Fibroblast of upper back skin (primary cell): ENCODE measurements at regions not wholly inside any gene's neighbourhood (a gene's known extent, or its start where the extent isn't known, plus 50 kb on each side); places are given as distances from the start of the nearest gene placed in this dataset.
"Not testable (repeated sequence)": the region's sequence is repeated elsewhere in the genome, so short reads cannot be mapped to it uniquely, and the experiment has no call there.

Source experiments
- DNase-seq: peaks from one replicate; pipeline ENCODE4 v3.0.0-alpha.2; 2013

- DNase-seq = no peak
These were observed 150.5 kb upstream of the LPP start for GRCh38 chr3:188003188-188004171.

DNA sequence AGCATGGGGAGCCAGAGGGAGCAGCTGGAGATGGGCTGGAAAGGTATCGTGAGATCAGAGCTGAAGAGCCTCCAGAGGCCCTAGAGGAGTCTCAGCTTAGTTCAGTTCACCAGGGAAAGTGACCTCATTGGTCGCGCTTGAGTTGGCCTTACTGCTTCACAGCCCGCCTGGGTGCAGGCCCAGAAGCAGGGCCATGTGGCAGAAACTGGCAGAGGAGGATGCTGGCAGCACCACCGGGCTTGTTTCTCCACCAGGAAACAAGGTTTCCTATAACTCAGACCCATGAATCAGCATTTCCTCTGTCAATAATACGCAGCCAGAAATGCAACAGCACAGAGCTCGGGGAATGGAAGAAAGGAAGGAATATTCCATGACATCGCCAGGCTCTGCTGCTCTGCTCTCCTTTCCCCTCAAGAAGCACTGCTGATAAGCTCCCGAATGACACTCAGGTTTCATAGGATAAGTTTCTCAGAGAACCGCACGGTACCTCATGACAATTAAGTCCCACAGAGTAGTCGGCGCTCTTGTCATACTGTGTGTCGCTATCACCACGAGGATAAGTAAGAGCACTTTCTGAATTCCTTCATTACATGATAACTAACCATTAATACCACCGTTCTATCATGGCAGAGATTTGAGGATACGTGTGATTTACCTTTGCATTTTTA is 147.1 kb upstream of the LPP start:
- DNase-seq = no peak

DNA sequence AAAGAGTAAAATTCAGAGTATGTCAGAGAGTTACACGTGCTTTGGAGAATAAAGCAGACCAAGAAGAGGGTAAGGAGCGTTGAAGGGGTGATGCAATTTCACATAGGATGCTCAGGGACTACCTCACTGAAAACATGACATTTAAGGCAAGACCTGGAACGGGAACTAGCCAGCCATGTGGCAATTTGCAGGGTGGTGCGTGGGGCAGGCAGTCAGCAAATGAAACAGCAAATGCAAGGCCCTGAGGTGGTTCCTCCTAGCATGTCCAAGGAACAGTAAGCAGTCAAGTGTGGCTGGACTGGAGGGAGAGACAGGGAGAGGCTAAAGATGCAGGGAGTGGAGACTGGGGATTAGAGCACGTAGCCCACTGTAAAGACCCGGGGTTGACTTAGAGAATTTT is 146.1 kb upstream of the LPP start:
- DNase-seq = no peak

GRCh38 chr3:188008582-188009213 is 145.3 kb upstream of the LPP start:
- no peak for DNase-seq

- no peak for DNase-seq
These were observed 143.5 kb upstream of the LPP start for GRCh38 chr3:188010478-188010877.

DNA sequence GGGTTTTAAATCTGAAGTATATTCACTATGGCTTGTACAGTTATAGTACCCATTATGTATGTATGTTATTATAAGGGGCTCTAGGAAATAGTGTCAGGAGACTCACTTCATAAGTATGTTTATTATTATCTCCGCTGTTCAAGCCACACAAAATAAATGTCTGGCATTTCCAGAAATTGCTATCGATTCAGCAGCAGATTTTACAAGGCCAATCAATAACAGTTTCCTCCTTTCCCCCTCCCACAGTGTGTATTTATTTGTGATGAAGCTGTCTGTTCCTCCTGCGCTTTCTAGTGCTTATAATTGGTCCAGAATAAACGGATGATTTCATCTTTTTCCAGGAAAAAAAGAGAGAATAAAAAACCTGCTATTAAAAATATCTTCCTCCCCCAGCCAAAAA is 134.2 kb upstream of the LPP start:
- DNase-seq = no peak

DNA sequence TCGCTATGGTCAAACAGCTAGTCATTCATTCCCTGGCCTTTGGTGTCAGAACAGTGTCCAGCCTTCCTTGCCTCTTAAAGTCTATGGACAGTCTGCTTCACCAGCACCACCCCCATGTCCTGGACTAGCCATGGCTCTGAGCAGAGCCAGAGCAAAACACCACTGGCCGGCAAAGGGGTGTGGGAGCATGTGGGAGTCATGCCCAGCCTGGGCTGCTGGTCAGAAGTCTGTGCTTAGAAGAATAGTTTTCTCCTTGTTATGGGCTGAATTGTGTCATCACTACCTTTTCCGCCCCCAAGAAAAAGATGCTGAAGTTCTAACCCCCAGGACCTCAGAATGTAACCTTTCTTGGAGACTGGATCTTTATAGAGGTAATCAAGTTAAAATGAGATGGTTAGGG is 132.9 kb upstream of the LPP start:
- DNase-seq = no peak

DNA sequence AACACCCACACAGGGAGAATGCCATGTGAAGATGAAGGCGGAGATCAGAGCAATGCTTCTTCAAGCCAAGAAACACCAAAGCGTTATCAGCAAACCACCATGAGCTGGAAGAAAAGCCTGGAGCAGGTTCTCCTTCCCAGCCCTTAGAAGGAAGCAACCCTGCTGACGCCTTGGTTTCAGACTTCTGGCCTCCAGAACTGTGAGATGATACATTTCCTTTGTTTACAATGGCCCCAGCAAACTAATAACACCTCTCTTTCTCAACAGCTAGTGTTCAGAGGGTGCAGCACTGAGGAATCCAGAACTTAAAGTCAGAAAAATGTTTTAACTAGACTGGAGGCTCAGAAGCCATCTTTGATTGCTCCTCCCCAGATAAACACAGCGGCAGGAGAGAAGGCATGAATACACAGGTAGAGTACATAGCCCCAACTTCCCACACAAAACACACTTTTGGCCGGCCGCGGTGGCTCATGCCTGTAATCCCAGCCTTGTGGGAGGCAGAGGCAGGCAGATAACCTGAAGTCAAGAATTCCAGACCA is 132.4 kb upstream of the LPP start:
- DNase-seq = no peak

- DNase-seq = not testable (repeated sequence)
These were observed 131.1 kb upstream of the LPP start for GRCh38 chr3:188022902-188023301.

DNA sequence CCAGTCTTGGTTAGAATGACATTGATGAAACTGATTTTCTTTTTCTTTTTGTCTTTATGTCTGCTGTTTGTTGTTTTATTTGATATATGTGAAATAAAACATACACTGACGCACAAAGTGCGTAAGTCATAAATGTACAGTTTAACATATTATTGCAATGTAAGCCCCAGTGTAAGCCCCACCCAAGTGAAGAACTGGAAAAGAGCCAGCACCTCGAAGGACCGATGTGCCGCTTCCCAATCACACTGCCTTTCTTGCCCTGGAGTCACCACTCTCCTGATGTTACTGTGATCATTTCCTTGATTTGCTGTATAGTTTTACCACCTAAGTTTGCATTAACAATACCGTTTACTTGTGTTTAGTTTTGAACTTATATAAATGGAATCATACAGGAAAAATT is 128.4 kb upstream of the LPP start:
- DNase-seq = no peak

GRCh38 chr3:188026191-188026968 is 127.6 kb upstream of the LPP start:
- DNase-seq = no peak

DNA sequence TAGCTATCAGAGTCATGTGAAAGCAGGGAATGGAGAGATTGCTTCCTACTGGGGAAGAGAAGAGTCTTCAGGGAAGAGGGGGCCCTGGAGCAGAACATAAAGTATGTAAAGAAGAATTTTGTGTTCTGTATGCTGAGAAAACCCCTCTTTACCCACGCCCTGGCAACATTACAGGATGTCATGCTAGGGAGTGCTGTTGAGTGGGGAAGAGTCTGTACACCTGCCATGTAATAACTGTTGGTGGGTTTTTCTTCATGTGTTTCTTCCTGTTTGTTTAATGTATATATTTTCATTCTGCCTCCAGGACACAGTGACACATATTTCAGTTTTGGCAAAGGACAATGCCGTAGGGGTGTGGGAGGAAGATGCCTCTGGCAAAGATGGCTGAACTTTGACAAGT is 122.8 kb upstream of the LPP start:
- DNase-seq = no peak

DNA sequence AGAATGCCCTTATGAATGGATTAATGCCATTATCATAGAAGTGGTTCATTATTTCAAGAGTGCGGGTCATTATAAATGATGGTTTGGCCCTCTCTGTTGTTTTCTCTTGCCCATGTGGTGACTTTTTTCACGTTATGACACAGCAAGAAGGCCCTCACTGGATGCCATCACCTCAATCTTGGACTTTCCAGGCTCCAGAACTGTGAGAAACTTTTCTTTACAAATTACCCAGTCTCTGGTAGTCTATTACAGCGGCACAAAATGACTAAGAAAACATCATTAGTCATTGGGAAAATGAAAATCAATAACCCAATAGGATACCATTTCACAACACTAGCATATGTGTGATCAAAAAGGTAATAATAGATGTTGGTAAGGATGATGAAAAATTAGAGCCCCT is 119.0 kb upstream of the LPP start:
- DNase-seq = no peak

DNA sequence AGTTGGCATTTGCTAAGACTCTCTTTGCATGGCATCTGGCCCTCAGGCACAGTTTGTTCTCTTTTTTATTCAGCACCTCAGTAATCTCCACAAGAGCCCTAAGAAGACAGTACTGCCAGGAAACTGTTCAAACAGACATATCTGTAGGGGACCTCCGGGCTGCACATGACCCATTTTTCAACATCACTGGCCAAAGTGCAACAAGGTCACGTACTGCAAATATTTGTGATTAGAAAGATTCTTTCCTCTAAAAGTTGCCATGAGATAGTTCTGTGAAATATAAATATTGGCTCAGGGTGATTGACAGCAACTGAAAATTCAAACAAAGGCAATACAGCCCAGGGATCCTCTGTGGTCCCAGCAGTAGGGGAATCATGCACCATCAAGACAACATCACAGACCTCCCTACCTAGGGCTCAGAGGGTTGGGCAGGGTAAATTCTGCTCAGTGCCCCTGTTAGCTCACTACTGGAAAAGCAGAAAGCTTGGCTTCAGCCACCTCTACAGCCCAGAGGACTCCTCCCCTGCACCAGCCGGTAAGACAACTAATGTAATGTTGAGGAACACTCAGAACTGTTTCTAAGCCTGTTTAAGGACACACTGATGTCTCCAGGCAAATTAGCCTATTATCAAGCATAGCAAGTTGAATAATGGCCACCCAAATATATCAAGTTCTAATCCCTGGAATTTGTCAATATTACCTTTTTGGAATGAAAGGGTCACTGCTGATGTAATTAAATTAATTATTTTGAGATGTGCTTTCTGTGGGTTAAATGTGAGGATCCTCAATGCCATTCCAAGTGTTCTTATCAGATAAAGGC is 117.4 kb upstream of the LPP start:
- no peak for DNase-seq

GRCh38 chr3:188037195-188037718 is 116.7 kb upstream of the LPP start:
- DNase-seq = peak; percentile 68

DNA sequence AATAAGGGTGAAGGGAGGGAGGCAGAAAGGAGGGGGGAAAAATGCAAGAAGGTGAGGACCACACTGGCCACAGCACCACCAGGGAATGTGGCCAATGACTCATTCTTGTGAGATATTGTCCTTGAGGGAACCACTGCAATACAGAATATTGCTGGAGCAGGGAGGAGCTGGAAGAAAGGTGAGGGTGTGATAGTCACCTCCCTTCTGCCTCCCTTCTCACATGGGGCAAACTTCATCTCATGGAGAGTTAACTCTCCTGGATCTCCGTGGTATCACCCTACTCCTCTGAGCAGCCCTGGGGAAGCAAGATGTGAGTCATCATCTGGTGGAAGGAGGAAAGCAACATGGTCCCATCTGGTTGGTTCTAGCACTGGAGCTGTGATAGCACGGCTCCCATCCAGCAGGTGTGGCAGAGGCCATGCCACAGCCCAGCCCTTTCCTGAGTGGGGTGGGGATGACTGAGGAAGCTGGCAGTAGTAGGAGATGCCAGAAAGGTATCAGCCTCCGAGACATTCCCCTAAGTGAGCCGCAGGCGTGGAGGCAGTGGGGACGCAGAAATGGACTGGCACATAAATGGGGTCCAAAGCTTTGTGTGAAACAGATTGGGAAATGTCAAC is 115.9 kb upstream of the LPP start:
- peak; percentile 47 for DNase-seq

DNA sequence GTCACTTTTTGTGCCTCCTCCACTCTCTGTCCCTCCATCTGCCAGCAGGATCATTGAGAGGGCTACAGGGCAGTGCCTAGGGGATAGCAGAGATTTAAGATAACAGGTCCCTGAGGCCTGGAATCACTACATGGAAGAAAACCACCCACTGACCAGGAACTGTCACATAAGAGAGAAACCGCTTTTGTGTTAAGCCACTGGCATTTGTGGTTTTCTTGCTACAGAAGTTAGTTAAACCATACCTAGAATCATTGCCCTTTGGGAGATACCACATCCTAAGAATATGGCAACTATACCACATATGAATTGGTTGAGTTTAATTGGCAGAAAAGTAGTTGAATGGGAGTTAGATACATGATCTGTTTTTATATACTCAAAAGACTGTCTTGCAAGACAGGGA is 112.8 kb upstream of the LPP start:
- no peak for DNase-seq

- DNase-seq = no peak
These were observed 112.1 kb upstream of the LPP start for GRCh38 chr3:188041895-188042294.

GRCh38 chr3:188042466-188042865 is 111.5 kb upstream of the LPP start:
- no peak for DNase-seq

- no peak for DNase-seq
These were observed 110.1 kb upstream of the LPP start for GRCh38 chr3:188043891-188044290.
